Neural cell (in vitro differentiated cells): ENCODE measurements at regions not wholly inside any gene's neighbourhood (a gene's known extent, or its start where the extent isn't known, plus 50 kb on each side); places are given as distances from the start of the nearest gene placed in this dataset.
"Not testable (repeated sequence)": the region's sequence is repeated elsewhere in the genome, so short reads cannot be mapped to it uniquely, and the experiment has no call there.

Experiments used
- H2AFZ ChIP-seq: fragments of 200-600, 300-800 bp; sonication (generic), shearing (Covaris generic); 2 replicates; pipeline ENCODE4 v1.6.0; 2014; ENCODE audit warnings: low read depth, mild to moderate bottlenecking, antibody characterized with exemption, low read length, moderate library complexity
- H3F3A ChIP-seq: fragments of 200-600 bp; shearing (Covaris generic); 2 replicates; pipeline ENCODE4 v1.6.1; 2016; ENCODE audit warnings: mild to moderate bottlenecking, moderate library complexity, mixed read lengths, antibody characterized with exemption, low read length; ENCODE audit not compliant: insufficient read depth, poor library complexity, severe bottlenecking
- H3K27ac ChIP-seq: fragments of 200-600, 300-800 bp; sonication (generic), shearing (Covaris generic); 2 replicates; pipeline ENCODE4 v1.5.1; 2014; ENCODE audit warnings: mild to moderate bottlenecking, low read length, moderate library complexity
- H3K27me3 ChIP-seq: fragments of 300-800, 200-600 bp; sonication (generic), shearing (Covaris generic); 2 replicates; pipeline ENCODE4 v1.6.0; 2014; ENCODE audit warnings: mild to moderate bottlenecking, low read depth, low read length, moderate library complexity; ENCODE audit not compliant: insufficient read depth
- H3K36me3 ChIP-seq: fragments of 300-800, 200-600 bp; sonication (generic), shearing (Covaris generic); 2 replicates; pipeline ENCODE4 v1.5.1; 2014; ENCODE audit warnings: mild to moderate bottlenecking, antibody characterized with exemption, low read length, moderate library complexity; ENCODE audit not compliant: insufficient read depth
- H3K4me2 ChIP-seq: fragments of 300-800, 200-600 bp; sonication (generic), shearing (Covaris generic); 2 replicates; pipeline ENCODE4 v1.6.0; 2014; ENCODE audit warnings: mild to moderate bottlenecking, low read length
- H3K4me3 ChIP-seq: fragments of 300-800, 200-600 bp; sonication (generic), shearing (Covaris generic); 2 replicates; pipeline ENCODE4 v1.5.1; 2014; ENCODE audit warnings: mild to moderate bottlenecking, low read length, moderate library complexity
- H3K79me2 ChIP-seq: fragments of 200-600 bp; shearing (Covaris generic); replicated peaks from 2 replicates; pipeline ENCODE4 v1.6.0; 2014; ENCODE audit warnings: mild to moderate bottlenecking, low read length, moderate library complexity; ENCODE audit not compliant: insufficient read depth
- H3K9ac ChIP-seq: fragments of 300-800, 200-600 bp; sonication (generic), shearing (Covaris generic); 2 replicates; pipeline ENCODE4 v1.6.1; 2016; ENCODE audit warnings: mild to moderate bottlenecking, low read length, mixed read lengths
- H3K9me2 ChIP-seq: fragments of 200-600 bp; shearing (Covaris generic); 2 replicates; pipeline ENCODE4 v1.6.1; 2016; ENCODE audit warnings: mild to moderate bottlenecking, low read length, mixed read lengths; ENCODE audit not compliant: insufficient read depth
- H3K9me3 ChIP-seq: fragments of 200-600, 300-800 bp; sonication (generic), shearing (Covaris generic); 2 replicates; pipeline ENCODE4 v1.6.1; 2016; ENCODE audit warnings: mild to moderate bottlenecking, mixed run types, low read length, moderate library complexity, mixed read lengths
- H4K20me1 ChIP-seq: fragments of 200-600 bp; shearing (Covaris generic); 2 replicates; pipeline ENCODE4 v1.6.1; 2016; ENCODE audit warnings: mild to moderate bottlenecking, mixed run types; ENCODE audit not compliant: insufficient read depth
- EP300 ChIP-seq: fragments of 450-650 bp; conservative IDR thresholded peaks from 2 replicates; pipeline ENCODE4 v1.6.1; 2014; ENCODE audit warnings: antibody characterized with exemption, mild to moderate bottlenecking, moderate library complexity; ENCODE audit not compliant: poor library complexity, severe bottlenecking
- EZH2 ChIP-seq: fragments of 200-600, 300-800 bp; shearing (Covaris generic), sonication (generic); IDR thresholded peaks from 2 replicates; pipeline ENCODE4 v1.6.1; 2014; ENCODE audit warnings: antibody characterized with exemption, low read length, borderline replicate concordance, mild to moderate bottlenecking; ENCODE audit not compliant: insufficient read depth, poor library complexity, severe bottlenecking
- MXI1 ChIP-seq: fragments of 450-650 bp; conservative IDR thresholded peaks from 2 replicates; pipeline ENCODE4 v1.6.1; 2014; ENCODE audit warnings: antibody characterized with exemption, mild to moderate bottlenecking; ENCODE audit not compliant: poor library complexity, severe bottlenecking
- POLR2AphosphoS5 ChIP-seq: IDR thresholded peaks from 2 replicates; pipeline ENCODE4 v1.6.1; 2012
- RAD21 ChIP-seq: fragments of 450-650 bp; conservative IDR thresholded peaks from 2 replicates; pipeline ENCODE4 v1.6.1; 2014; ENCODE audit warnings: antibody characterized with exemption, mild to moderate bottlenecking, moderate library complexity
- SMC3 ChIP-seq: fragments of 450-650 bp; conservative IDR thresholded peaks from 2 replicates; pipeline ENCODE4 v1.6.1; 2014; ENCODE audit warnings: antibody characterized with exemption, mild to moderate bottlenecking, moderate library complexity; ENCODE audit not compliant: poor library complexity
- TAF1 ChIP-seq: IDR thresholded peaks from 2 replicates; pipeline ENCODE4 v1.6.1; 2012; ENCODE audit warnings: low read depth
- TF ChIP-seq, protein P1 (sequence below): IDR thresholded peaks from 2 replicates; pipeline ENCODE4 v1.6.1; 2012; ENCODE audit warnings: borderline replicate concordance
- TF ChIP-seq, protein P2 (sequence below): fragments of 450-650 bp; IDR thresholded peaks from 2 replicates; pipeline ENCODE4 v1.5.1; 2014; ENCODE audit warnings: antibody characterized with exemption, mild to moderate bottlenecking, moderate library complexity; ENCODE audit not compliant: poor library complexity, severe bottlenecking

GRCh38 chr6:27854421-27854820, 57.8 kb downstream of the OR2B2 start:
- H3K27me3 ChIP-seq = no peaks in the 10 kb centered on the region
- no peaks in the 10 kb centered on the region for H3K9me3 ChIP-seq
- H3K4me2 ChIP-seq = no peak overlapping the region
- H2AFZ ChIP-seq = no peak overlapping the region
- H3K79me2 ChIP-seq = no peaks in the 10 kb centered on the region
- H3K27ac ChIP-seq = no peak overlapping the region
- no peak overlapping the region for H3K4me3 ChIP-seq
- no peak overlapping the region for H3K9ac ChIP-seq
- no peaks in the 10 kb centered on the region for H3K9me2 ChIP-seq
- H3F3A ChIP-seq = no peaks in the 10 kb centered on the region
- H4K20me1 ChIP-seq = no peaks in the 10 kb centered on the region
- TF ChIP-seq POLR2AphosphoS5 (no peak), EP300 (no peak), SMC3 (no peak), TAF1 (no peak), RAD21 (no peak), MXI1 (no peak), EZH2 (no peak)
- TF ChIP-seq, protein P1, sequence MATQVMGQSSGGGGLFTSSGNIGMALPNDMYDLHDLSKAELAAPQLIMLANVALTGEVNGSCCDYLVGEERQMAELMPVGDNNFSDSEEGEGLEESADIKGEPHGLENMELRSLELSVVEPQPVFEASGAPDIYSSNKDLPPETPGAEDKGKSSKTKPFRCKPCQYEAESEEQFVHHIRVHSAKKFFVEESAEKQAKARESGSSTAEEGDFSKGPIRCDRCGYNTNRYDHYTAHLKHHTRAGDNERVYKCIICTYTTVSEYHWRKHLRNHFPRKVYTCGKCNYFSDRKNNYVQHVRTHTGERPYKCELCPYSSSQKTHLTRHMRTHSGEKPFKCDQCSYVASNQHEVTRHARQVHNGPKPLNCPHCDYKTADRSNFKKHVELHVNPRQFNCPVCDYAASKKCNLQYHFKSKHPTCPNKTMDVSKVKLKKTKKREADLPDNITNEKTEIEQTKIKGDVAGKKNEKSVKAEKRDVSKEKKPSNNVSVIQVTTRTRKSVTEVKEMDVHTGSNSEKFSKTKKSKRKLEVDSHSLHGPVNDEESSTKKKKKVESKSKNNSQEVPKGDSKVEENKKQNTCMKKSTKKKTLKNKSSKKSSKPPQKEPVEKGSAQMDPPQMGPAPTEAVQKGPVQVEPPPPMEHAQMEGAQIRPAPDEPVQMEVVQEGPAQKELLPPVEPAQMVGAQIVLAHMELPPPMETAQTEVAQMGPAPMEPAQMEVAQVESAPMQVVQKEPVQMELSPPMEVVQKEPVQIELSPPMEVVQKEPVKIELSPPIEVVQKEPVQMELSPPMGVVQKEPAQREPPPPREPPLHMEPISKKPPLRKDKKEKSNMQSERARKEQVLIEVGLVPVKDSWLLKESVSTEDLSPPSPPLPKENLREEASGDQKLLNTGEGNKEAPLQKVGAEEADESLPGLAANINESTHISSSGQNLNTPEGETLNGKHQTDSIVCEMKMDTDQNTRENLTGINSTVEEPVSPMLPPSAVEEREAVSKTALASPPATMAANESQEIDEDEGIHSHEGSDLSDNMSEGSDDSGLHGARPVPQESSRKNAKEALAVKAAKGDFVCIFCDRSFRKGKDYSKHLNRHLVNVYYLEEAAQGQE = no peak
- TF ChIP-seq, protein P2, sequence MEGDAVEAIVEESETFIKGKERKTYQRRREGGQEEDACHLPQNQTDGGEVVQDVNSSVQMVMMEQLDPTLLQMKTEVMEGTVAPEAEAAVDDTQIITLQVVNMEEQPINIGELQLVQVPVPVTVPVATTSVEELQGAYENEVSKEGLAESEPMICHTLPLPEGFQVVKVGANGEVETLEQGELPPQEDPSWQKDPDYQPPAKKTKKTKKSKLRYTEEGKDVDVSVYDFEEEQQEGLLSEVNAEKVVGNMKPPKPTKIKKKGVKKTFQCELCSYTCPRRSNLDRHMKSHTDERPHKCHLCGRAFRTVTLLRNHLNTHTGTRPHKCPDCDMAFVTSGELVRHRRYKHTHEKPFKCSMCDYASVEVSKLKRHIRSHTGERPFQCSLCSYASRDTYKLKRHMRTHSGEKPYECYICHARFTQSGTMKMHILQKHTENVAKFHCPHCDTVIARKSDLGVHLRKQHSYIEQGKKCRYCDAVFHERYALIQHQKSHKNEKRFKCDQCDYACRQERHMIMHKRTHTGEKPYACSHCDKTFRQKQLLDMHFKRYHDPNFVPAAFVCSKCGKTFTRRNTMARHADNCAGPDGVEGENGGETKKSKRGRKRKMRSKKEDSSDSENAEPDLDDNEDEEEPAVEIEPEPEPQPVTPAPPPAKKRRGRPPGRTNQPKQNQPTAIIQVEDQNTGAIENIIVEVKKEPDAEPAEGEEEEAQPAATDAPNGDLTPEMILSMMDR = no peak
- H3K36me3 ChIP-seq = no peaks in the 10 kb centered on the region

DNA sequence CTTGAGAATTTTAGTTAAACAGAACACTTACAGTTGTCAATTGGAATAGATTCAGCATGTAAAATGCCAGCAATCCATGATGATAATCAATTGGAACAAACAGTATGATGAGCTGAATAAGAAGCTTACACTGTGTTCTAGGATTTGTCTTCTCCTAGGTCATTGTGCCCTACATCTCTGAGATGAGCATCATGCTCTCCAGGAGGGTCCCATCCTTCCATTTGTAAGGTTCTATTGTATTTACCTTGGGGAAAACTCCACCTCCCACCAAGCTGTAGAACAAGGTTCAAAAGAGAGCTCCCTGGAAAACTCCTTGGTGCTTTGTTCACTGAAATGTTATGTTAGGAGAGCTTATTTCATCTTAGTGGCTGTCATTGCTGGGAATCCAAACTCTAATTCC, 60.8 kb downstream of the OR2B2 start:
- Histone ChIP-seq H3K79me2 (no peaks in the 10 kb centered on the region), H3K4me3 (no peak overlapping the region), H3K9ac (no peak overlapping the region), H3K27me3 (no peaks in the 10 kb centered on the region), H3K9me3 (no peaks in the 10 kb centered on the region), H3K4me2 (no peak overlapping the region), H4K20me1 (no peaks in the 10 kb centered on the region), H3F3A (no peaks in the 10 kb centered on the region), H3K36me3 (no peaks in the 10 kb centered on the region), H3K9me2 (no peaks in the 10 kb centered on the region), H3K27ac (no peak overlapping the region), H2AFZ (no peak overlapping the region)
- TF ChIP-seq EP300 = no peak

DNA sequence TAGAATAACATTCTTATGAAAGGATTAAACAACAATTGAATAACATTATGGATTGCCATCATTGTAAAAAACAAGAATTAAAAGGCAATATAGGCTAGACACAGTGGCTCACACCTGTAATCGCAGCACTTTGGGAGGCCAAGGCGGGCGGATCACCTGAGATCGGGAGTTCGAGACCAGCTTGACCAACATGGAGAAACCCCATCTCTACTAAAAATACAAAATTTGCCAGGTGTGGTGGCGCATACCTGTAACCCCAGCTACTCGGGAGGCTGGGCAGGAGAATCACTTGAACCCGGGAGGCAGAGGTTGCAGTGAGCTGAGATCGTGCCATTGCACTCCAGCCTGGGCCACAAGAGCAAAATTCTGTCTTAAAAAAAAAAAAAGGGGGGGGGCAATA, 63.2 kb downstream of the OR2B2 start:
- not testable (repeated sequence) for H3K27ac ChIP-seq

More for the DNA sequence above, 63.2 kb downstream of the OR2B2 start:
- not testable (repeated sequence) for H2AFZ ChIP-seq, H3K9me3 ChIP-seq, H4K20me1 ChIP-seq, H3K36me3 ChIP-seq, H3K9me2 ChIP-seq, H3K4me3 ChIP-seq, H3F3A ChIP-seq, H3K79me2 ChIP-seq, H3K27me3 ChIP-seq, H3K9ac ChIP-seq, H3K4me2 ChIP-seq
